ENCODE measurements at regions not wholly inside any gene's neighbourhood (a gene's known extent, or its start where the extent isn't known, plus 50 kb on each side); places are given as distances from the start of the nearest gene placed in this dataset.

- TF ChIP-seq SAP30 (IDR thresholded peaks at IDR 0.05; ENCODE audit: borderline replicate concordance, insufficient read depth, low read depth, low read length, poor library complexity, severe bottlenecking): no peak
- no peak for TF ChIP-seq MYC (IDR thresholded peaks at IDR 0.05; ENCODE audit: low read depth, low read length)
- no peak for TF ChIP-seq MYC (CRISPR knock-in tag; IDR thresholded peaks at IDR 0.05; ENCODE audit: borderline replicate concordance, low read depth)
- TF ChIP-seq KLF16 (IDR thresholded peaks at IDR 0.05): no peak
- TF ChIP-seq SETDB1 (IDR thresholded peaks at IDR 0.05; ENCODE audit: low read length): no peak
These were observed 184.4 kb downstream of the GLUD2 start for GRCh38 chrX:121231566-121232358.

All from K562 (cell line).